ENCODE measurements at regions not wholly inside any gene's neighbourhood (a gene's known extent, or its start where the extent isn't known, plus 50 kb on each side); places are given as distances from the start of the nearest gene placed in this dataset.
"Not testable (repeated sequence)": the region's sequence is repeated elsewhere in the genome, so short reads cannot be mapped to it uniquely, and the experiment has no call there.

GRCh38 chr4:102210806-102211205, 134.5 kb downstream of the SLC39A8 start:
- not testable (repeated sequence) for H3K27me3 ChIP-seq; H3K4me1 ChIP-seq; H3K9me3 ChIP-seq; DNase-seq; H3K36me3 ChIP-seq; H3K4me3 ChIP-seq (ENCODE audit: low read depth, low read length)

GRCh38 chr4:102204634-102205033, 140.6 kb downstream of the SLC39A8 start:
- not testable (repeated sequence) for H3K36me3 ChIP-seq; H3K4me1 ChIP-seq; H3K9me3 ChIP-seq; H3K4me3 ChIP-seq (ENCODE audit: low read depth, low read length); DNase-seq; H3K27me3 ChIP-seq

- no peak overlapping the region for H3K4me3 ChIP-seq (ENCODE audit: low read depth, low read length)
- DNase-seq, result no peak
- no peaks in the 10 kb centered on the region for H3K9me3 ChIP-seq
- no peaks in the 10 kb centered on the region for H3K4me1 ChIP-seq
- H3K27me3 ChIP-seq, result no peaks in the 10 kb centered on the region
- H3K36me3 ChIP-seq, result no peaks in the 10 kb centered on the region; the same call in 1 of the 2 replicates
- no peak for TF ChIP-seq CTCF (IDR thresholded peaks at IDR 0.05; ENCODE audit: low read depth, low read length)
Observed at GRCh38 chr4:102196221-102196620, 149.1 kb downstream of the SLC39A8 start.

- DNase-seq, result no peak
- no peaks in the 10 kb centered on the region for H3K9me3 ChIP-seq
- no peak overlapping the region for H3K4me3 ChIP-seq (ENCODE audit: low read depth, low read length)
- no peaks in the 10 kb centered on the region for H3K27me3 ChIP-seq
- no peaks in the 10 kb centered on the region for H3K4me1 ChIP-seq
- H3K36me3 ChIP-seq, result no peaks in the 10 kb centered on the region
- TF ChIP-seq CTCF (IDR thresholded peaks at IDR 0.05; ENCODE audit: low read depth, low read length), result no peak
Observed at GRCh38 chr4:102193145-102193544, 152.1 kb downstream of the SLC39A8 start.

- DNase-seq, result no peak
- no peaks in the 10 kb centered on the region for H3K9me3 ChIP-seq
- no peak for TF ChIP-seq CTCF (IDR thresholded peaks at IDR 0.05; ENCODE audit: low read depth, low read length)
- no peak overlapping the region for H3K4me3 ChIP-seq (ENCODE audit: low read depth, low read length)
- H3K27me3 ChIP-seq, result no peaks in the 10 kb centered on the region
- H3K36me3 ChIP-seq, result no peaks in the 10 kb centered on the region
- H3K4me1 ChIP-seq, result peaks cover 4% of the 10 kb centered on the region
Observed at GRCh38 chr4:102180046-102180445, 165.2 kb downstream of the SLC39A8 start.

GRCh38 chr4:102174719-102175189, 170.5 kb downstream of the SLC39A8 start:
- Histone ChIP-seq H3K4me1 (peaks cover 8% of the 10 kb centered on the region; the same call in 1 of the 2 replicates), H3K9me3 (no peaks in the 10 kb centered on the region), H3K27me3 (no peaks in the 10 kb centered on the region), H3K36me3 (no peaks in the 10 kb centered on the region), H3K4me3 (ENCODE audit: low read depth, low read length) (no peak overlapping the region)
- TF ChIP-seq CTCF (IDR thresholded peaks at IDR 0.05; ENCODE audit: low read depth, low read length), result no peak
- no peak for DNase-seq

GRCh38 chr4:102172341-102172740, 172.9 kb downstream of the SLC39A8 start:
- DNase-seq, result no peak
- Histone ChIP-seq H3K27me3 (no peaks in the 10 kb centered on the region), H3K9me3 (no peaks in the 10 kb centered on the region), H3K36me3 (no peaks in the 10 kb centered on the region), H3K4me1 (peaks cover 17% of the 10 kb centered on the region), H3K4me3 (ENCODE audit: low read depth, low read length) (no peak overlapping the region)
- no peak for TF ChIP-seq CTCF (IDR thresholded peaks at IDR 0.05; ENCODE audit: low read depth, low read length)
